ENCODE measurements at regions not wholly inside any gene's neighbourhood (a gene's known extent, or its start where the extent isn't known, plus 50 kb on each side); places are given as distances from the start of the nearest gene placed in this dataset.
"Not testable (repeated sequence)": the region's sequence is repeated elsewhere in the genome, so short reads cannot be mapped to it uniquely, and the experiment has no call there.

DNA sequence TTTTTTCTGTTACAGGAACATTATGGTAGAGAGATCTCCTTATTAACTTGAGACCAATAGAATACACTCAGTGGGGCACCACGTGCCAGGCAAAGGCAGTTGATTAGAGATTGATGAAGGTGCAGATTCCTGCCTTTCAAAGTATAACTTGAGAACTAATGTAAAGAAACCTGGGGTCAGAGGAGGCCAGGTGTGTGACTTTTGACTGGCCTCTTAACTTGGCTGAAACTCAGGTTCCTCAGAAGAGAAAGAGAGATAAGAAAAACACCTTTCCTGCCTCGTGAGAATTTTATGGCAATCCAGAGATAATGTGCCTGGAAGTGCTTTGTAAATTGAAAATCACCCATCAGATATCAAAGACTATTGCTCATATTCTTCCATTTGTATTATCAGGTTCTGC, 110.7 kb upstream of the GZMB start:
- no peak for DNase-seq

DNA sequence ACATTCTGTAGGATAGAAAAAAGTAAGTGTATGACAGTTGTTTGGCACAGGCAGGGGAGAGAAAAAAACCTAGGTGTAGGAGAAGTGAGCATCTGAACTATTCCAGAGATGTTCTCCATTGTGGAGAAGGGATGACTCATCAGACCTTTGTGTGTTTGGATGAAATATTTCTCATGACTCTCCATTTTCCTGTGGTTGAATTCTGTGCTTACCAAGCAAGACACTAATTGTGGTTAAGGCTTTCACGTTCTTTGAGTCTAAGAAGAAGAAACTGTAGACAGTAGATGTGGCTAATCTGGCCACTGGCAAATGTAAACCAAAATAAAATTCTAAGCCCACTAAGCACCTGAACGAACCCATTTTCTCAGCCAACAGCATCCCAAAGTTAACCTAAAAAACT, 107.9 kb upstream of the GZMB start:
- DNase-seq: no peak

DNA sequence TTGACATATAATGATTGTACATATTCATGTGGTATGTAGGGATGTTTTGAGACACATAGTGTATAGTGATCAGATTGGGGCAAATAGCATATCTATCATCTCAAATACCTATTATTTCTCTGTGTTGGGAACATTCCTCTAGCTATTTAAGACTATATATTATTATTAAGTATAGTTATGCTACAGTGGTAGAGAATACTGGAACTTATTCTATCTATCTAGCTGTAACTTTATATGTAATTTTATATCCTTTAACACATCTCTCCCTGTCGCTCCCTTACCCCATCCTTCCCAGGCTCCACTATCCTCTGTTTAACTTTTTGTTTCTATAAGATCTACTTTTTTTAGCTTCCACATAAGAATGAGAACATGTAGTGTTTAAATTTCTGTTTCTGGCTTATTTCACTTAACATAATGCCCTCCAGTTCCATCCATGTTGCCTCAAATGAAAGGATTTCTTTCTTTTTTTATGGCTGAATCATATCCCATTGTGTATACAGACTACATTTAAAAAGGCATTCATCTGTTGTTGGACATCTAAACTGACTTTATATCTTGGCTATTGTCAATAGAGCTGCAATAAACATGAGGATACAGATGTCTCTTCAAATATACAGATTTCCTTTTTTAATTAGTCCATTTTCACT, 102.1 kb upstream of the GZMB start:
- no peak for DNase-seq

- peak; percentile 61 for DNase-seq
These were observed 101.0 kb upstream of the GZMB start for GRCh38 chr14:24734917-24735500.

DNA sequence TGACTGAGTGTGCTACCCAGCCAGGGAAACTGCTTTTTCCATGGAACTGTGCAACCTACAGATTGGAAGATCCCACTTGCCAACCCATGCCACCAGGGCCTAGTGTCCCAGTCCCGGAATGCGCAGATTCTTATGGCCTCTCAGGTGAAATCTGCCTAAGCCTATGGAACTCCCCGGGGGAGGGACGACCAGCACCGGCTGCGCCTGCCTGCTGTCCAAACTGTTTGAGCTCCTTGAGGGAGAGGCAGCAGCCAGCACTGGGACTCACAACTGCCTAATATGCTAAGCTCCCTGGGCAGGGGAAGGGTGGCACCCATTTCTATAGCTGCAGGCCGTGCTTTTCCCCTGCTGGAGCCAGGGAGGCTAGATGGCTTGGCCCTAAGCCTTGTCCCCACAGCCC, 92.5 kb upstream of the GZMB start:
- DNase-seq: no peak

DNA sequence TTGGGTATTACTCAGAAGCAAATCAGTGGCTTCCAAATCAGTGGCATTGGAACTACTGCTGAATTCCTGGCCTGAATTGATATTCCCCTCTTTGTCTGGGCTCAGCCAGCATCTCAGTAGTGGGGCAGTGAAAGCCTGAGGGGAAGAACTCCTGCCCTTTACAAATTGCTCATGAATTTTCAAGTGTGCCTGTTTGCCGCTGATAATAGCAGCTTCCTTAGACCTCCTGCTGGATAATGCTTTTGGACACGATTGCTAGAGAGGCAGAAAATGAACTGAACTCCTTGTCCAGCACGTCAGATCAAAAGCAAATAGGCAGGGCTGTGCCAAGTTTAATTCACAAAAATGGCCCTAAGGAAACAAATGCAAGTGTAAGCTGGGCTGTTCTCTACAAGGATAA, 91.3 kb upstream of the GZMB start:
- DNase-seq: no peak

DNA sequence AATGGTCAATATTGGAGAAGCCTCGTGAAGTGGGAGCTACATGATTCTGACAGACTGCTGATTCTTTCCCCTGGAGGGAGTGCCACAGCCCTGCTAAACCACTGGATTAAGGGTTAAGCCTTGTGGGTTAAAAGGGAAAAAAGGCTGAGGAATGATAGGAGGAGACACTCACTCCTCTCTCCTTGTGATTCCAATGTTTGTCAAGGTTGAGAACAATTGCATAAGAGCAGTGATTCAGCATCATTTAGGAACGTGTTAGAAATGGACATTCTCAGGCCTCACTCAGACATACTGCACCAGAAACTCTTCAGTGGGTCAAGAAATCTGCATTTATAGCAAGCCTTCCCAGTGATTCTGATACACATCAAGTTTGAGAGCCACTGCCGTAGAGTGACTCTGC, 87.8 kb upstream of the GZMB start:
- no peak for DNase-seq

GRCh38 chr14:24715239-24715638, 81.2 kb upstream of the GZMB start:
- no peak for DNase-seq

- DNase-seq: no peak
These were observed 79.4 kb upstream of the GZMB start for GRCh38 chr14:24713404-24713803.

DNA sequence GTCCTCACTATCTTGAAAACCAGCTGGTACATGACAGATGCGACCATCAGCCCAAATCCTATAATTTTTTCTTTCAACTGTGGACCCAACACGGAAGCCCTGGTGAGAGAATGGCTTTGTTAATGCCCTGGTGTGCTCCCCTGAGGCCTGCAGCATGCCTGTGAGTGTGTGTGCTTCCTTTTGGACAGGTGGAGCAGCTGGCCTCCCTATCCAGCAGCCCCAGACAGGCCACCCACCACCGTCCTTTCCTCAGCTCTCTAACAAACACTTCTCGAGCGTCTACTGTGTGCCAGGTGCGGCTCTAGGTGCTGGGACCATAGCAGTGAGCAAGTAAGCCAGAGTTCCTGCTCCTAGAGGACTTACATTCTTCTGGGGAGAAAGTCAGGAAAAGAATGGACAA, 78.9 kb upstream of the GZMB start:
- DNase-seq: no peak

DNA sequence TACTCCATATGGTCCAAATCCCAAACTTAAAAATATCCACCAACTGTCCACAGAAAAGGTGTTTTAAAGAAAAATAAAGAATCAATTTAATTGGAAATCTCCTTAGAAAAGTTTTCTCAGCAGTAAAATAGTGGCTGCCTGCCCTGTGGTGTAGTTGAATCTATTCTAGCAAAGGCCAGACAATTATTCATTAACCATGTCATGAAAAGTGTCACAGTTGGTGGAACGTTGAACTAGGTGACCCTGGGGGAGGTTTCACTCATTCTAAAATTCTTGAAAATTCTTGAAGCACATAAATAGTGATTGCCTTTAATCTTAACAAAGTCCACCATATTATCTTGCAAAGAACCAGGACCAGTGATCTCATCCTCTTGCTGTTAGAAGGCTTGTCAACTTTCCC, 78.4 kb upstream of the GZMB start:
- no peak for DNase-seq

DNA sequence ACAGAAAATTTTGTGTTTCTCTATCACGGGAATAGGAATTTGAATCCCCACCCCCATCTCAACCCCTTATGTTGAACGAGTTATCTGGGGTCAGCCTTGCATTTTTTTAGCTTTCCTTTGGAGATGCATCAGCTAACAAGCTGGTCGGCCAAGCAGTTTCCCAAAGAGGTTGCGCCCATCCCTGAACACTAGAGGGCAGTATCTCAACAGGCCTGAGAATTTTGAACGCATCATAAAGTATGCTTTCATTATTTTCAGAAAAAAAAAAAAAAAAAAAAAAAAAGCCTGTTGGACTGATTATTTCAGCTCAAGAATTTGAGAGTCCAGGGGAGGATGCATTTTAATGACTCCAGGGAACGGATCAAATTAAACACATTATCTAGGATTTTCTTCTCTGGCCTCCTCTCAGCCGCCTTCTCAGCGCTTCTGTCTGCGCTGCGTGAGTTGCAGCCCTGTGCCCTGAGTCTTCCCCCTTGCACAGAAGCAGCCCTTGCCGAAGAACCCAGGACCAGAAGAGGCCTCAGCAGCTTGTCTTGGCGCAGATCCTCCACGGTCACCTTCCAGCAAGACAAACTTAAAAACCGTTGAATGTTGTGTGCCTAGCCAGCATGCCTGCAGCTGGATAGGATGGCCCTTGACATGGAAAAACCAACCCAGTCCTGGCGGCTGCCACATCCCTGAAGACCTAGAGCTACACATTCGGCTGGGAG, 76.6 kb upstream of the GZMB start:
- DNase-seq: peak; percentile 77

GRCh38 chr14:24708684-24709083, 74.7 kb upstream of the GZMB start:
- DNase-seq: no peak

DNA sequence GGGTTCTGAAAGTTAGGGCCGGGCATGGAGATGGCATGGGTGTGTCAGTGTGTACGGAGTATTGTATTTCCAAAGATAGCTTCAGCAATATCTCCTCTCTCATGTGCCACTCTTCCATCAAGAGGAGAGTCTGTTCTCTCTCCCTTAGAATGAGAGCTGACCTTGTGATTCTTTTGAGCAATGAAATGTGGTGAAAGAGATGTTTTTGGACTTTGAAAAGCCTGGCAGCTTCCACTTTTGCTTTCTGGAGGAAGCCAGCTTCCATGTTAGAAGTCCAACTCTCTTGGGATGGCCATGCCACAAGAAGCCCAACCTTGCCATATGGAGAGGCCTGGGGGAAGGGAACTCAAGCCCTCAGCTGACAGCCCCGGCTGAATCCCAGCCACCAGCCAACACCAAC, 72.4 kb upstream of the GZMB start:
- no peak for DNase-seq

DNA sequence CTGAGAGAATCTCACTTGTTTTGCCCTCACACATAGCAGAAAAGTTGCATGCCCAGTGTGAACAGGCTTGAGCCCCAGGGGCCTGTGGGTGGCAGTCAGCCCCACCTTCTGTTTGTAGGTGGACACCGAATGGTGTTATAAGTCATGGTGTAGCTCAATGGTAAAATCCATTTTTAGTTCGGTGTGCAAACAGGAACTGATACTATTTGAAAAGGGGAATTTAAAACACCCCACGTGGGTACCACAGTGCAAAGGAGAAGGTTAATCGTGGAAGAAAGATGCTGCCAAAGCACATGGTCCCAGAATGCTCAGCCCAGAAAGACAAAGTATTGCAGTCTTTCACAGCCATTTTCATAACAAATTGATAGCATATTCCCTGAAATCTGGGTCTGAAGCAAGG, 71.8 kb upstream of the GZMB start:
- no peak for DNase-seq

DNA sequence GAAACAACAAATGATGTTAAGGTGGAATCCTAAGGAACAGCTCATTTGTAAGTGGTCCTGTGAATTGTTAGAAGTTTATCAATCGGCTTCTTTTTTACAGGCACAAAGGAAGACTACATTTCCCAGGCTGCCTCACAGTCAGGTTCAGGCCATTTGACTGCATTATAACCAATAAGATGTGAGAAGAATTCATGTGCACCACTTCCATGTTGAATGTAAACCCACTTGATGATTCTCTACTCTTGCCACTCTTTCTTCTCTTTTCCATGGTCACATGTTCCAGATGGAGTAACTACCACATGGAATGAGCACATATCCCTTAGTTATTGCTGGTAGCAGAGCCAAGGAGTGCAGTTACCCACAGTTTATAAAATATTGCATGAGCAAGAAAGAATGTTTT, 67.1 kb upstream of the GZMB start:
- DNase-seq: no peak

- no peak for DNase-seq
These were observed 66.5 kb upstream of the GZMB start for GRCh38 chr14:24700511-24700910.

- DNase-seq: no peak
These were observed 65.1 kb upstream of the GZMB start for GRCh38 chr14:24699052-24699451.

GRCh38 chr14:24696280-24696920, 62.4 kb upstream of the GZMB start:
- DNase-seq: not testable (repeated sequence)

DNA sequence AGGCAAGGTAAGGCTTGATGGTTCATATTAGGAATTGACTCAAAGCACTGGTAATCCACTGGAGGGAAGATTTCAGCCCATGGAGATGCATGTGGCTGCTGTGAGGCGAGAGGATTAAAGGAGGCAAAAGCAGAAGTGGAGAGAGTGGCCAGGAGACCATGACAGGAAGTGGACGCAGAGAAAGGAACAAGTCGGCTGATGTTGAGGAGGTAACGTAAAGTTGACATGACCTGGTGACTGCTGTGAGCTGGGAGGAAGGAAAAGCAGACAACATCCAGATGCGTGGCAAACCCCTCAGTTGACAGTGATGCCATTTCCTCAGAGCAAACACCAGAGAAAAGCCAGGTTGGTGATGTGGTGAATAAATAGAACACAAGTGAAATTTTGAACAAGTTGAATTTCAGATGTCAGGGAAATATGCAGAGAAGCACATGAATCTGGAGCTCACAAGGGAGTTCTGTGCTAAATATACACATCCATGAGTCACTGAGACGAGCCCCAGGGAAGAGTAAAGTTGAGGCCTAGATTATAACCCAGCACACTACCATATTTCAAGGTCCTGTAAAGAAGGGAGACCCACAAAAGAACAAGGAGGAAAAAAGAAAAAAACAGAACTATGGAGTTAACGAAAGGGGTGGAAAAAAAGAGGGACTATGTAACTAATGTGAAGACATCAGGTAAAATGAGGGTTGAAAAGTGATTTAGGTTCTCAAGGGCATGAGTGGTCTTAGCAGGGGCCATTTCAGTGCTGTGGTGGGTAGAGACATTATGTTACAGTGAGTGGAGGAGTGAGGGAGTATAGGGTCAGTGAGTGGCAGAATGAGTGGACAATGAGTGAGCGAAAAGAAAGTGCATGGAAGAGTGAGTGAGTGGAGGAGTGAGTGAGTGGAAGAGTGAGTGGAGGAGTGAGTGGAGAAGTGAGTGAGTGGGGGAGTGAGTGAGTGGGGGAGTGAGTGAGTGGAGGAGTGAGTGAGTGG, 61.6 kb upstream of the GZMB start:
- DNase-seq: peak; percentile 37

DNA sequence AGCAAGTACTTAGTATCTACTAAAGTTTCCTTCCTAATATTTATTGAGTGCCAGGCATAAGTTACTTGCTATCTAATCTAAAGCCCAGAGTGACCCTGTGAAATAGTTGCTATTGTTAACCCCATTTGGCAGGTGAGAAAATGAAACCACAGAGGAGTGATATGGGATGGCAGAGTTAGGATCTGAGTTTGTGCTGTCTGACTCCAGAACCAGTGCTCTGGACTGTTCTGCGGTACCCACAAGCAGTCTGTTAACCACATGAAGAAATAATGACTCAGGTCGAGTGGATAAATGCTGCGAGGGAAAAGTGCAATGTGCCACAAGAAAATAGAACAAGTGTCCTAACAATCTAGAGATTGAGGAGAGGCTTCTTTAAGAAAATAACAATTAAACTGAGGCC, 60.7 kb upstream of the GZMB start:
- peak; percentile 76 for DNase-seq

DNA sequence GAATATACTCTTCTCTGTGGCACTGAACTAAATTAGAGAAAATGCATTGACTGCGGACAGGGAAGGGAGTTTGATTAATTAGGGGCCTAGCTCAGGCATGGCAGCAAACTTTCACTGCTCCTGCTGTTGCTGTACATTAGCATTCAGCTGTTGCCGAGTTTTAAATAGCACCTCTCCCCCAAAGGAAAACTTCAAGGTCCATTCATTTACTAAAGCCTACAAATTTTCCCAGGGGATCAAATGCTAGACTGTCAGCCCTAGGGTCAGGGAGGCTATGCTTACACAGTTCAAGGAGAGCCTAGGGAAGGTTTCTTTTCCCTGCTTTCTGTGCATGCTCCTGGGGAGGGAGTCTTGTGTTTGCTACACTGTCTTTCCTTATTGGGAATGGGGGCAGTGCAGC, 60.0 kb upstream of the GZMB start:
- DNase-seq: no peak

GRCh38 chr14:24693353-24693737, 59.4 kb upstream of the GZMB start:
- DNase-seq: no peak

All from activated CD4-positive, alpha-beta T cell treated with anti-CD3 and anti-CD28 coated beads, Interleukin-2, Interleukin-6, amounts not matched to agents 100 ng/mL and 50 ng/mL, durations not matched to agents 16 hours and 8 hours (primary cell).